Calu3 (cell line): ENCODE measurements at regions not wholly inside any gene's neighbourhood (a gene's known extent, or its start where the extent isn't known, plus 50 kb on each side); places are given as distances from the start of the nearest gene placed in this dataset.

Source experiments
- BruUV-seq: library from RNA; stranded (reverse); fragments of 400-500 nt; replicated peaks from 2 replicates; lab custom pipeline; 2021; lab: Mats Ljungman, UMichigan
- CTCF ChIA-PET: fragments of 300-600 bp; sonication (Branson Sonifier 250); formaldehyde crosslinking; loops from one replicate; lab custom pipeline; 2022; ENCODE audit warnings: antibody characterized with exemption; lab: Charles Lee
- DNase-seq: peaks from one replicate; pipeline ENCODE4 v3.0.0; 2022
- H3K27ac Mint-ChIP-seq: one replicate; pipeline ENCODE4 v1.8.0; 2022; ENCODE audit warnings: mixed read lengths; ENCODE audit not compliant: unreplicated experiment
- H3K27me3 Mint-ChIP-seq: one replicate; pipeline ENCODE4 v1.8.0; 2022; ENCODE audit warnings: mixed read lengths; ENCODE audit not compliant: unreplicated experiment
- H3K36me3 Mint-ChIP-seq: one replicate; pipeline ENCODE4 v1.8.0; 2022; ENCODE audit warnings: mild to moderate bottlenecking, moderate library complexity, mixed read lengths; ENCODE audit not compliant: insufficient read depth, unreplicated experiment
- H3K4me1 Mint-ChIP-seq: one replicate; pipeline ENCODE4 v1.8.0; 2022; ENCODE audit warnings: mild to moderate bottlenecking, low read depth, mixed read lengths; ENCODE audit not compliant: unreplicated experiment
- H3K4me3 Mint-ChIP-seq: one replicate; pipeline ENCODE4 v1.8.0; 2022; ENCODE audit warnings: mild to moderate bottlenecking, low read depth, moderate library complexity, mixed read lengths; ENCODE audit not compliant: unreplicated experiment
- H3K9me3 Mint-ChIP-seq: one replicate; pipeline ENCODE4 v1.8.0; 2022; ENCODE audit warnings: low read depth, mixed read lengths; ENCODE audit not compliant: unreplicated experiment
- intact Hi-C: fragments of 100-400 bp; cut with micrococcal nuclease; formaldehyde crosslinking; loops from one replicate; pipeline ENCODE4 v1.10.0; 2022; ENCODE audit not compliant: unreplicated experiment
- TF ChIP-seq, protein P1 (sequence below): fragments of 200-600 bp; IDR thresholded peaks from one replicate; pipeline ENCODE4 v1.8.0; 2022; ENCODE audit warnings: antibody characterized with exemption; ENCODE audit not compliant: unreplicated experiment

DNA sequence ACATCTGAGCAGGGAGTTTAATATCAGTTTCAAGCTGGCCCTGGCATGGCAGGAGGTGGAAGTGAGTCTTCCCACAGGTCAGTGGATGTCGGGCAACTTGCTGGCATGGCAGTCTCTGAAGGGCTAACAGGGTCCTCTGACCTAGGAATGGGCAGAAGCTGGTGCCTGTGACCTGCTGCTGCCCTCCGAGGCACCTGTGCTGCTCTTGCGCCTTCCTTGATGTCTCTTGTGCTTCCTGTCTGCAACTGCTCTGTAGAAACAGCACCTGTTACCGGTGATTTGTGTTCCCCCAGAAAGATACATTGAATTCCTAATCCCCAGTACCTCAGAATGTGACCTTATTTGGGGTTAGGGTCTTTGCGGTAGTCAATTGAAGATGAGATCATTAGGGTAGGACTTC, 86.5 kb upstream of the SLC22A11 start:
- Mint-ChIP-seq H3K4me3 (no peak overlapping the region), H3K9me3 (no peaks in the 10 kb centered on the region), H3K4me1 (no peaks in the 10 kb centered on the region), H3K36me3 (no peaks in the 10 kb centered on the region), H3K27me3 (peaks cover 96% of the 10 kb centered on the region), H3K27ac (no peak overlapping the region)
- CTCF ChIA-PET = no interaction called here
- TF ChIP-seq, protein P1, sequence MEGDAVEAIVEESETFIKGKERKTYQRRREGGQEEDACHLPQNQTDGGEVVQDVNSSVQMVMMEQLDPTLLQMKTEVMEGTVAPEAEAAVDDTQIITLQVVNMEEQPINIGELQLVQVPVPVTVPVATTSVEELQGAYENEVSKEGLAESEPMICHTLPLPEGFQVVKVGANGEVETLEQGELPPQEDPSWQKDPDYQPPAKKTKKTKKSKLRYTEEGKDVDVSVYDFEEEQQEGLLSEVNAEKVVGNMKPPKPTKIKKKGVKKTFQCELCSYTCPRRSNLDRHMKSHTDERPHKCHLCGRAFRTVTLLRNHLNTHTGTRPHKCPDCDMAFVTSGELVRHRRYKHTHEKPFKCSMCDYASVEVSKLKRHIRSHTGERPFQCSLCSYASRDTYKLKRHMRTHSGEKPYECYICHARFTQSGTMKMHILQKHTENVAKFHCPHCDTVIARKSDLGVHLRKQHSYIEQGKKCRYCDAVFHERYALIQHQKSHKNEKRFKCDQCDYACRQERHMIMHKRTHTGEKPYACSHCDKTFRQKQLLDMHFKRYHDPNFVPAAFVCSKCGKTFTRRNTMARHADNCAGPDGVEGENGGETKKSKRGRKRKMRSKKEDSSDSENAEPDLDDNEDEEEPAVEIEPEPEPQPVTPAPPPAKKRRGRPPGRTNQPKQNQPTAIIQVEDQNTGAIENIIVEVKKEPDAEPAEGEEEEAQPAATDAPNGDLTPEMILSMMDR = no peak
- no TSS peak for BruUV-seq
- DNase-seq = no peak
- intact Hi-C loops = no loop called here

DNA sequence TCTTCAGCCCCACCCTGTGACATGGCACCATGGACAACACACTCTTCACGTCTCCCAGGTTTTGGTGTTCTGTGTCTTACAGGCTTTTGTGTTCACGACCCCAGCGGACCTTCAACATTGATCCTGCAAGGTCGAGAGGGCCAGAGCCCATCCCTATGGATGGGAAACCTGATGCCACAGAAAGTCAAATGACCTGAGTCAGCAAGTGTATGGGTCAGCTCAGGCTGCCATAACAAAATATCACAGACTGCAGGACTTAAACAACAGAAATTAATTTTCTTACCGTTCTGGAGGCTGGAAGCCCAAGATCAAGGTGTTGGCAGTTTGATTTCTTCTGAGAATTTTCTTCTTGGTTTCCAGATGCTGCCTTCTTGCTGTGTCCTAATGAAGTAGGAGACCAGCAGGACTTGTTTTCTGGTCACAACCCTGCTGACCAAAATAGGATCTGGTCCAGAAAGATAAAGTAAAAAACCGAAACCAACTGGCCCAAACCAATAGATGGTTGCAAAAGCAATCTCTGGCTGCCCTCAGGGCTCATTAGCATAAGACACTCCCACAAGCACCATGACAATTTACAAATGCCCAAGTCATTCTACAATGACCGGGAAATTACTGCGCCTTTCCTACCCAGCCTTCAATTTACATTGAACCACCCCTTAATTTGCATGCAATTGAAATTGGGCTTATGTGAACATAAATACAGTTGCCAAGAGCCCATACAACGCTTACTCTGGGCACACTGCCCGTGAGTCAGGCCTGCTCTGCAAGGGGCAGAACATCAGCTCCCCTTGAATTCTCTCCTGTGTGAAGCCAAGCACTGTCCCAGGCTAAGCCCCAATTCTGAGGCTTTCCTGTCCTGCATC, 82.9 kb upstream of the SLC22A11 start:
- BruUV-seq = no TSS peak
- H3K9me3 Mint-ChIP-seq = no peaks in the 10 kb centered on the region
- intact Hi-C loops = no loop called here
- no peak for DNase-seq
- no peaks in the 10 kb centered on the region for H3K36me3 Mint-ChIP-seq
- CTCF ChIA-PET = no interaction called here
- no peak overlapping the region for H3K27ac Mint-ChIP-seq
- peaks cover 100% of the 10 kb centered on the region for H3K27me3 Mint-ChIP-seq
- TF ChIP-seq, protein P1 = no peak
- no peaks in the 10 kb centered on the region for H3K4me1 Mint-ChIP-seq
- no peak overlapping the region for H3K4me3 Mint-ChIP-seq

DNA sequence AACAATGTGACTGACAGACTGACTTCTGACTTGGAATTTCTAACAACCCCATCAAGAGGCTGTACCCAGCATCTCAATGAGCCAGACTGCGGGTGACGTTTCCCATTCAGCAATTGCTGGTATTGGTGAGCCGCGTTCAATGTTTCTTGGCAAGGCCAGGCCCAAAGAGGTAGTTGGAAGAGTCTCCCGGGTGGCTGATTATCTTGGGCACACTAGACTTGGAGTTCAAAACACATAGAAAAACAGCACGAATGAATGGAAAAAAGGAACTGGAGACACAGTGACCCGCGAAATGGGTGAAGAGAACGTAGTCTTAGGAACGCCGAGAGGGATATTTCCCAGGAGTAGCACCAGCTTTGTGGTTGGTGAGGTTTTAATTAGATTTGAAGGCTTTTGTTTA, 81.1 kb upstream of the SLC22A11 start:
- intact Hi-C loops = no loop called here
- H3K27me3 Mint-ChIP-seq = peaks cover 97% of the 10 kb centered on the region
- DNase-seq = no peak
- no peaks in the 10 kb centered on the region for H3K4me1 Mint-ChIP-seq
- TF ChIP-seq, protein P1 = no peak
- H3K9me3 Mint-ChIP-seq = no peaks in the 10 kb centered on the region
- no peaks in the 10 kb centered on the region for H3K36me3 Mint-ChIP-seq
- BruUV-seq = no TSS peak
- CTCF ChIA-PET = interaction anchor here (0.5 kb wide), 1 partner anchor 1694 kb away, joined by 6 read pairs; no protein-coding TSS in a partner anchor
- H3K27ac Mint-ChIP-seq = no peak overlapping the region
- H3K4me3 Mint-ChIP-seq = no peak overlapping the region

DNA sequence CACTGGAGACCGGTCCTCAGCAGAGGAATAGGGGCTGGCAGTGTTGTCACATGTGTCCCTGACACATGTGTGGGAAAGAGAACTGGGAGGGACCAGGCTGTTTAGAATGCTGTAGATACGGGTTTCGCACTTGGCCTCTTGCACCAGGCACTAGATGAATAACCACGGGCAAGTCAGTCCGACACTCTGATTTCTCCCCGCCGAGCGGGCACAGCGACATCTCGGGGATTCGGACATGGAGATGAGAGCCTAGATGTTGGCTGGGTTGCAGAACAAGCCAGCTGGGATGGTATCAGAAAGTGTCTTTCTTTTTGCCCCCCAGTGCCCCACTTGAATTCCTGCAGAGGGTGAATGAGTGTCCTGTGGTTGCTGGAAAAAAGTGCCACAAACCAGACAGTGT, 80.6 kb upstream of the SLC22A11 start:
- Mint-ChIP-seq H3K36me3 (no peaks in the 10 kb centered on the region), H3K27me3 (peaks cover 93% of the 10 kb centered on the region), H3K4me1 (no peaks in the 10 kb centered on the region), H3K4me3 (no peak overlapping the region), H3K9me3 (no peaks in the 10 kb centered on the region), H3K27ac (no peak overlapping the region)
- no peak for DNase-seq
- no TSS peak for BruUV-seq
- CTCF ChIA-PET = no interaction called here
- TF ChIP-seq, protein P1 = no peak
- intact Hi-C loops = no loop called here
